Esophagus squamous epithelium (tissue), 4 donors: ENCODE measurements at regions not wholly inside any gene's neighbourhood (a gene's known extent, or its start where the extent isn't known, plus 50 kb on each side); places are given as distances from the start of the nearest gene placed in this dataset.

Experiments
- POLR2A ChIP-seq, 4 donors: fragments of 450-650 bp; IDR thresholded peaks; one replicate each; pipeline ENCODE4 v1.6.1; 2017; ENCODE audit warnings: antibody characterized with exemption in 4 of 4, mild to moderate bottlenecking in 4 of 4, moderate library complexity in 3 of 4
- TF ChIP-seq, protein P1 (sequence below), 6 experiments: fragments of 450-650 bp in 4 of 6; fragments of 200-600 bp in 2 of 6; sonication (generic) in 2 of 6; IDR thresholded peaks; one replicate each; pipeline ENCODE4 v1.5.1; 2016 to 2019; ENCODE audit warnings: antibody characterized with exemption in 6 of 6, mild to moderate bottlenecking in 4 of 6, moderate library complexity in 4 of 6

DNA sequence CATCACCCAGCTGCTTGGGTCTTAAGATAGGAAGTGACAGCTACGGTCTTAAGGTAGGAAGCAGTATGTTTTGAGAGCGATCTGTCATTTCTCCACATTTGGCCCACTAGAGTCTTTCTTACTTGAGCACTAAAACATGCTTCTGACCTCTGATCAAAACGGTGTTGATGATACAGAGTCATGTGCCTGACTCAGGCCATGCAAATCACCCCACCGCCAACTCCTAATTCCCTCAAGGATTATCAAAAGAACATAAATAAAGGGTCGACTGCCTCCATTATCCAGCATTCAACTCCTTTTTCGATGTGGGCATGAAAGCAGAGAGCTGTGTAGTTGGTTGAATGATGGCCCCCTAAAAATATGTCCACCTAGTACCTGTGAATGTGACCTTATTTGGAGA lies 201.7 kb upstream of the PROK2 start:
- TF ChIP-seq, protein P1, sequence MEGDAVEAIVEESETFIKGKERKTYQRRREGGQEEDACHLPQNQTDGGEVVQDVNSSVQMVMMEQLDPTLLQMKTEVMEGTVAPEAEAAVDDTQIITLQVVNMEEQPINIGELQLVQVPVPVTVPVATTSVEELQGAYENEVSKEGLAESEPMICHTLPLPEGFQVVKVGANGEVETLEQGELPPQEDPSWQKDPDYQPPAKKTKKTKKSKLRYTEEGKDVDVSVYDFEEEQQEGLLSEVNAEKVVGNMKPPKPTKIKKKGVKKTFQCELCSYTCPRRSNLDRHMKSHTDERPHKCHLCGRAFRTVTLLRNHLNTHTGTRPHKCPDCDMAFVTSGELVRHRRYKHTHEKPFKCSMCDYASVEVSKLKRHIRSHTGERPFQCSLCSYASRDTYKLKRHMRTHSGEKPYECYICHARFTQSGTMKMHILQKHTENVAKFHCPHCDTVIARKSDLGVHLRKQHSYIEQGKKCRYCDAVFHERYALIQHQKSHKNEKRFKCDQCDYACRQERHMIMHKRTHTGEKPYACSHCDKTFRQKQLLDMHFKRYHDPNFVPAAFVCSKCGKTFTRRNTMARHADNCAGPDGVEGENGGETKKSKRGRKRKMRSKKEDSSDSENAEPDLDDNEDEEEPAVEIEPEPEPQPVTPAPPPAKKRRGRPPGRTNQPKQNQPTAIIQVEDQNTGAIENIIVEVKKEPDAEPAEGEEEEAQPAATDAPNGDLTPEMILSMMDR (IDR thresholded peaks at IDR 0.05) = no peak
- TF ChIP-seq POLR2A (IDR thresholded peaks at IDR 0.05) = no peak
